ENCODE measurements at regions not wholly inside any gene's neighbourhood (a gene's known extent, or its start where the extent isn't known, plus 50 kb on each side); places are given as distances from the start of the nearest gene placed in this dataset.

GRCh38 chr3:137204409-137204808, 246.6 kb downstream of the IL20RB start:
- no peak for TF ChIP-seq CTCF (IDR thresholded peaks at IDR 0.05; ENCODE audit: low read depth, low read length)
- H3K4me3 ChIP-seq: no peak overlapping the region
- H3K4me1 ChIP-seq (ENCODE audit: low read depth): no peaks in the 10 kb centered on the region
- H3K36me3 ChIP-seq: no peaks in the 10 kb centered on the region
- H3K9me3 ChIP-seq (ENCODE audit: low read depth): no peaks in the 10 kb centered on the region
- no peak for DNase-seq (ENCODE audit: low read depth in 1 of 2, low spot score in 1 of 2)
- no peaks in the 10 kb centered on the region for H3K27me3 ChIP-seq
- no peak overlapping the region for H3K27ac ChIP-seq

- H3K4me1 ChIP-seq (ENCODE audit: low read depth): no peaks in the 10 kb centered on the region
- no peak overlapping the region for H3K27ac ChIP-seq
- no peak for DNase-seq (ENCODE audit: low read depth in 1 of 2, low spot score in 1 of 2)
- no peak for TF ChIP-seq CTCF (IDR thresholded peaks at IDR 0.05; ENCODE audit: low read depth, low read length)
- H3K27me3 ChIP-seq: no peaks in the 10 kb centered on the region
- H3K36me3 ChIP-seq: no peaks in the 10 kb centered on the region
- no peaks in the 10 kb centered on the region for H3K9me3 ChIP-seq (ENCODE audit: low read depth)
- no peak overlapping the region for H3K4me3 ChIP-seq
Measured at GRCh38 chr3:137205394-137206045, 247.7 kb downstream of the IL20RB start.

- no peak for TF ChIP-seq CTCF (IDR thresholded peaks at IDR 0.05; ENCODE audit: low read depth, low read length)
- Histone ChIP-seq H3K27ac (no peak overlapping the region), H3K4me1 (ENCODE audit: low read depth) (no peaks in the 10 kb centered on the region), H3K36me3 (no peaks in the 10 kb centered on the region), H3K27me3 (no peaks in the 10 kb centered on the region), H3K9me3 (ENCODE audit: low read depth) (no peaks in the 10 kb centered on the region), H3K4me3 (no peak overlapping the region)
- no peak for DNase-seq (ENCODE audit: low read depth in 1 of 2, low spot score in 1 of 2)
Measured at GRCh38 chr3:137207616-137208015, 249.8 kb downstream of the IL20RB start.

GRCh38 chr3:137217733-137218132, 259.9 kb downstream of the IL20RB start:
- Histone ChIP-seq H3K27me3 (no peaks in the 10 kb centered on the region), H3K9me3 (ENCODE audit: low read depth) (no peaks in the 10 kb centered on the region), H3K36me3 (no peaks in the 10 kb centered on the region), H3K4me3 (no peak overlapping the region), H3K4me1 (ENCODE audit: low read depth) (no peaks in the 10 kb centered on the region), H3K27ac (no peak overlapping the region)
- DNase-seq (ENCODE audit: low read depth in 1 of 2, low spot score in 1 of 2): peak in 1 of 2 donors; percentile 42
- TF ChIP-seq CTCF (IDR thresholded peaks at IDR 0.05; ENCODE audit: low read depth, low read length): peak; percentile 3

- no peaks in the 10 kb centered on the region for H3K36me3 ChIP-seq
Measured at GRCh38 chr3:137219801-137220445, 262.1 kb downstream of the IL20RB start.

More at GRCh38 chr3:137219801-137220445, 262.1 kb downstream of the IL20RB start:
- no peaks in the 10 kb centered on the region for H3K9me3 ChIP-seq (ENCODE audit: low read depth)
- no peak for TF ChIP-seq CTCF (IDR thresholded peaks at IDR 0.05; ENCODE audit: low read depth, low read length)
- no peak overlapping the region for H3K4me3 ChIP-seq
- no peaks in the 10 kb centered on the region for H3K4me1 ChIP-seq (ENCODE audit: low read depth)
- no peak for DNase-seq (ENCODE audit: low read depth in 1 of 2, low spot score in 1 of 2)
- no peak overlapping the region for H3K27ac ChIP-seq
- H3K27me3 ChIP-seq: no peaks in the 10 kb centered on the region
